SK-N-MC (cell line): ENCODE measurements at regions not wholly inside any gene's neighbourhood (a gene's known extent, or its start where the extent isn't known, plus 50 kb on each side); places are given as distances from the start of the nearest gene placed in this dataset.
"Not testable (repeated sequence)": the region's sequence is repeated elsewhere in the genome, so short reads cannot be mapped to it uniquely, and the experiment has no call there.

Experiments used
- DNase-seq: peaks from one replicate; pipeline ENCODE4 v3.0.0-alpha.2; 2011; ENCODE audit warnings: low read depth, low spot score
- H3K27ac ChIP-seq: fragments of 200-600 bp; sonication (generic); 2 replicates; pipeline ENCODE4 v1.5.1; 2016; ENCODE audit warnings: mixed run types
- H3K36me3 ChIP-seq: fragments of 200-600 bp; sonication (generic); 2 replicates; pipeline ENCODE4 v1.6.1; 2017; ENCODE audit warnings: antibody characterized with exemption, low read length, mixed read lengths; ENCODE audit not compliant: insufficient read depth
- H3K4me3 ChIP-seq: fragments of 200-600 bp; sonication (generic); 2 replicates; pipeline ENCODE4 v1.5.1; 2016
- H3K9ac ChIP-seq: fragments of 200-600 bp; sonication (generic); 2 replicates; pipeline ENCODE4 v1.8.0; 2017; ENCODE audit warnings: mixed run types, mixed read lengths; ENCODE audit not compliant: insufficient read length
- H3K9me3 ChIP-seq: fragments of 200-600 bp; sonication (generic); 2 replicates; pipeline ENCODE4 v1.6.1; 2017; ENCODE audit warnings: low read depth, mild to moderate bottlenecking, antibody characterized with exemption, low read length, moderate library complexity, mixed read lengths
- EZH2 ChIP-seq: fragments of 200-600 bp; sonication (generic); IDR thresholded peaks from one replicate; pipeline ENCODE4 v1.6.1; 2017; ENCODE audit warnings: antibody characterized with exemption
- FOXP2 ChIP-seq: optimal IDR thresholded peaks from 2 replicates; pipeline ENCODE3; 2011; ENCODE audit warnings: mild to moderate bottlenecking, moderate library complexity; ENCODE audit not compliant: insufficient read depth; ENCODE audit errors: extremely low read length, control extremely low read depth
- POLR2AphosphoS5 ChIP-seq: IDR thresholded peaks from 2 replicates; pipeline ENCODE4 v1.6.1; 2012; ENCODE audit warnings: mild to moderate bottlenecking, low read depth, low read length, borderline replicate concordance

DNA sequence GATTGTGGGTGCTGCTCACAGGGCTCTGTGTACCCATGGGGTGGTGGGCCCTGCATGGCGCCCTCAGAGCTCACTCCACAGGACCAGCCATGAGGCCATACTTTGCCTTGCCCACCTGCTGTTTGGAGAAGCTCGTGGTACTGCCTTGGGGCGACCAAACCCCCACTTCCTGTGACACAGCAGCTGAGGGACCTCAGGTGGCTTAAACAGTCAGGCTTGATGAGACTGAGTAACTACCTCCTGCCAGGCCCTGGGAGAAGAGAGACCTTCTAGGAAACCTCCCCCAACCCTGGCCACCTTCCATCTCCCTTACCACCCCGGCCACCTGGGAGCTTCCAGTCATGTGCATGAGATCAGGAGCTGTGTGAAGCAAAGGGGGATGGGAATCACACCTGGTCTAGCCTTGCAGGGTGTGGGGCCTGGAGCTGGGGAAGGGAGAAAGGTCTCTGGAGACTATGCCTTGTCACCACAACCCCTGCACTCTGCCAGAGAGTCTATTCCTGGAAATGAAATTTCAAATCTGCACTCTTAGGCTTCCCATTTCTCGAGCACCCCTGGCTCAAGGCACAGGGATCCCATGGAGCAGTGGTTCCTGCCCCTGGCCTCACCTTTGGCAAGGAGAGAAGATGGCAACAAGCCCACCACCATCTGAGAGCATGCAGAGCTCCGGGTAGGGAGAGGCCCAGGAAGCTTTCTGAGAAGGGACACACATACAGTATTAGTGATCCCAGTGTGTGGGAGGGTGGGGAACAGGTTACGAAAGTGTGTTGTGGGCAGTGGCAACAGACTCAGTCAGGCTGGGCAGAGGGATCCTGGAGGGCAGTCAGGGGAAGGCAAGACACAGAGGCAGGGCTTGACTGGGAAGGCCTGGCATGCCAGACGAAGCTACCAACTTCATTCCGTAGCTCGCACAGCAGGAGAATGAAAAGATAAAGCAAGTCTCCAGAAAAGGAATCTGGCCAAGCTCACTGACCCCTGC, 125.0 kb downstream of the URI1 start:
- TF ChIP-seq EZH2 = no peak
- no peak for TF ChIP-seq POLR2AphosphoS5
- no peak for TF ChIP-seq FOXP2
- Histone ChIP-seq H3K9ac (no peak overlapping the region), H3K36me3 (no peaks in the 10 kb centered on the region), H3K4me3 (no peak overlapping the region), H3K9me3 (no peaks in the 10 kb centered on the region), H3K27ac (no peak overlapping the region)
- DNase-seq = no peak

DNA sequence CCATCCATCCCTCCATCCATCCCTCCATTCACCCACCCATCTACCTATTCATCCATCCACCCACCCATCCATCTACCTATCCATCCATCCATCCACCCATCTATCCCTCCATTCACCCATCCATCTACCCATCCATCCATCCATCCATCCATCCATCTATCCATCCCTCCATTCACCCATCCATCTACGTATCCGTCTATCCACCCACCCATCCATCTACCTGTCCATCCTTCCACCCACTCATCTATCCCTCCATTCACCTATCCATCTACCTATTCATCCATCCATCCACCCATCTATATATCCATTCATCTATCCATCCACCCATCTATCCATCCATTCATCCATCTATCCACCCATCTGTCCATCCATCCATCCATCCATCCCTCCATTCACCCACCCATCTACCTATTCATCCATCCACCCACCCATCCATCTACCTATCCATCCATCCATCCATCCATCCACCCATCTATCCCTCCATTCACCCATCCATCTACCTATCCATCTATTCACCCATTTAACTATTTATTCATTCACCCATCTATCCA, 126.0 kb downstream of the URI1 start:
- DNase-seq, H3K4me3 ChIP-seq, H3K9ac ChIP-seq: not testable (repeated sequence)

DNA sequence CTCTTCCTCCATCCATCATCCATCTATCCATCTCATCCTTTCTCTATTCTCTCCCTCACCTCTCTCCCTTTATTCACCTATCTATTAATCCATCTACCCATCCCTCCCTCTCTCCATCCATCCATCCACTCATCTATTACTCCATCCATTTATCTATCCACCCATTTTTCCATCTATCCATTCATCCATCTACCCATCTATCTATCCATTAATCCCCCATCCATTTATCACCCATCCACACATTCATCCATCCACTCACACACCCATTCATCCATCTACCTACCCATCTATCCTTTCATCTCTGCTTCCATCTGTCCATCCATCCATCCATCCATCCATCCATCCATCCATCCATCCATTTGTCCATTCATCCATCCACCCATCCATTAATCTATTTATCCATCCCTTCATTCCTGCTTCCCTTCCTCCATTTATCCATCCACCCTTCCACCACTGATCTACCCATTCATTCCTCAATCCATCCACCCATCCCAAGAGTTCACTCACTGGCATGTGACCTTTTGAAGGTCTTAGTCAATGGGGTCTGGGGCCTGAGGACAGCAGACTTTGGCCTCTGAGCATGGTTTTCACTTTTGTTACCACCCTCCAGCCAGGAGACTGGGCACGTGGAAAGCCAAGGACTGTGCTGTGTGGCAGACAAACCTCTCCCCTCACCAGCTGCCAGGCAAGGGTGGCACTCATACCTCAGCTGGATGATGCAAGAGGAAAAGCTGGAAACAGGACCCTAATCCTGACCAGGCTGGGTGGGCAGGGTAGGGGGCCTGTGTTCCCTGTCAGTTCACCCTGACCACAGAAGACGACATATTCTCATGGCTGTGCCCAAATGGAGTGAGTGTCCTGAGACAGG, 126.7 kb downstream of the URI1 start:
- TF ChIP-seq POLR2AphosphoS5 (no peak), FOXP2 (no peak), EZH2 (no peak)
- no peak for DNase-seq
- no peak overlapping the region for H3K4me3 ChIP-seq
- H3K27ac ChIP-seq = no peak overlapping the region
- no peaks in the 10 kb centered on the region for H3K9me3 ChIP-seq
- no peaks in the 10 kb centered on the region for H3K36me3 ChIP-seq
- no peak overlapping the region for H3K9ac ChIP-seq

More for the DNA sequence above, 126.0 kb downstream of the URI1 start:
- H3K9me3 ChIP-seq, H3K36me3 ChIP-seq, H3K27ac ChIP-seq: not testable (repeated sequence)

DNA sequence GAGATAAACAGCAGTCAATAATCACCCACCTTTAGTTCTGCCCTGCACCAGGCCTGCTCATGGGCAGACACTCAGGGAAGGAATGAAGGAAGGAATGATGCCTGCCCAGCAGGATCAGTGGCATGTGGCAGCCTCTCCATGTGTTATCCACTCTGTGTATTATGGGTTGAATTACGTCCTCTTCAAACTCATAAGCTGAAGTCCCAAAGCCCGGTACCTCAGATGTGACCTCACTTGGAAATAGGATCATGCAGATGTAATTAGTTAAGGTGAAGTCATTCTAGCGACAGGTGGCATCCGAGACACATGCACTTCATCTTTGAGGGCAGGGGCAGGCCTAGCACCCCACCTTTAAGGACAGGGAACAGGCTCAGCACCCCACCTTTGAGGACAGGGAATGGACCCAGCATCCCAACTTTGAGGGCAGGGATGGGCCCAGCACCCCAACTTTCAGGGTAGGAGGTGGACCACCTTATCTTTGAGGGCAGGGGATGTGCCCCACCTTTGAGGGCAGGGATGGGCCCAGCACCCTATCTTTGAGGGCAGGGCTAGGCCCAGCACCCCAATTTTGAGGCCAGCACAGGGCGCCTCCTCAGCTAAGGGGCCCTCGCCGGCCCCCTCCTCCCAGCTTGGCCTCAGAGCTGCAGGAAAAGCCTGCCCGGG, 127.6 kb downstream of the URI1 start:
- Histone ChIP-seq H3K4me3 (no peak overlapping the region), H3K36me3 (no peaks in the 10 kb centered on the region), H3K9me3 (no peaks in the 10 kb centered on the region), H3K27ac (no peak overlapping the region), H3K9ac (no peak overlapping the region)
- no peak for TF ChIP-seq POLR2AphosphoS5
- no peak for TF ChIP-seq FOXP2
- TF ChIP-seq EZH2 = no peak
- no peak for DNase-seq

DNA sequence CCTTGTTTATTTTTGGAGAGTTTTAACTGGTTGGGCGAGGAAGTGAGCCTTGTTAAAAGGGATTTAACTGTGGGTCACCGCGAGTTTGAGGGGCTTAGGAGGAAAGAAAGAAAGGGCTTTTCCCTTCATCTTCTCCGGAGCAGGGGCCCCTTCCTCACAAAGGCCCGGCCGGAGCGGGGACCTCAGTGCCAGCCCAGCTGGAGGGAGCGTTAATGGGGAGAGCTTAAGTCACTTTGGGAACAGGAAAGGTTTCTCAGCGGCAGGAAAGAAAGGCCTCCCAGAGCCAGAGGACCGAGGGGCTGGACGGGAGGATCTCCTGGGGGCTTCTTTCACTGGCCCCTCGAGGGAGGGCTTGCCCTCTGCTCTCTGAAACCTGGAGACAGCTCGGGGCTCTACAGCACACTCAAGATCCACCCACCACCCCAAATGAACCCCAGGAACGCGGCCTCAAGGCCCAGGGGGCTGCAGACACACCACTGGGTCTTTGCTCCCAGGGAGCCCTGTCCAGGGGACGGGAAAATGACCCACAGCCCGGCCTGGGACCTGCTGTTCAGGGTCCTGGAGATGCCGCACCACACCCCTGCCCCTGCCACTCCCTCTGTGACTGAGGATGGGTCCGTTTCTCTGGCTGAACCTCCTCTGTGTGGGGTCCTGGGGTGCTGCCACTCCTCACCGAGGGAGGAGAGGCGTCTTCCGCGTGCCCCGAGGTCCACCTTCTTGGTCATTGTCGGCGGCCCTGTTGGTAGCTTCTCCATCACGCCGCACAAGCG, 128.3 kb downstream of the URI1 start:
- Histone ChIP-seq H3K9me3 (no peaks in the 10 kb centered on the region), H3K9ac (no peak overlapping the region), H3K4me3 (no peak overlapping the region), H3K27ac (no peak overlapping the region), H3K36me3 (no peaks in the 10 kb centered on the region)
- no peak for TF ChIP-seq FOXP2
- TF ChIP-seq POLR2AphosphoS5 = no peak
- TF ChIP-seq EZH2 = no peak
- DNase-seq = no peak

DNA sequence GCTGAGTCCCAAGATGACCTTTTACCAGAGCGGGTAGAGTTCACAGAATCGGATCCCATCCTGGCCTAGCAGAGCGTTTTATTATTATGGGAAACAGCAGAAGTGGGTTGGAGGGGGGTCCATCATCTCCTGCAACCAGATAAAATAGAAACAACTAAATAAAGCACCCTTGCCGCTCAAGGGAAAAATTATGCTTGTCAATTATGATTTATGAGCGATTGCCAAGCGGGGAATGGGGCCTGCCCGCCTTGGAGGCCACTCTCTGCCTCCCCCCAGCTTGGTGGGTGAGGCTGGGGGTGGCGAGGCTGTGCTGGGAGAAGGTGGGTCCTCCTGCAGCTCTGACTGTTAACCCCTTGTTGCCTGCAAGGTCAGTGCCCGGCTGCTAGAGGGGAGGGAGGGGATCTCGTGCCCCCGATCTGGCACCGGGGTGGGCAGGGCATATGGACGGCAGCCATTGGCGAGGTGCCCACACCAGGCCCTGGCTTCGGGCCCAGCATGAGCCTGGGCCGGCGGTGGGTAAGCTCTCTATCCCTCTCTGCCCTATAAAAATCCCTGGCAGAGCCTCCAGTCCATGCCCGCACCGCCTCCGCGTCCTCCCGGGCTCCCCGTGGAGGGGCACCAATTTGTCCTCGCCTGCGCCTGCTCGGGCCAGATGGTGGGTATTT, 129.1 kb downstream of the URI1 start:
- DNase-seq = no peak
- no peaks in the 10 kb centered on the region for H3K36me3 ChIP-seq
- H3K9ac ChIP-seq = no peak overlapping the region
- H3K9me3 ChIP-seq = no peaks in the 10 kb centered on the region
- H3K27ac ChIP-seq = no peak overlapping the region
- H3K4me3 ChIP-seq = no peak overlapping the region
- TF ChIP-seq EZH2 (no peak), POLR2AphosphoS5 (no peak), FOXP2 (no peak)

DNA sequence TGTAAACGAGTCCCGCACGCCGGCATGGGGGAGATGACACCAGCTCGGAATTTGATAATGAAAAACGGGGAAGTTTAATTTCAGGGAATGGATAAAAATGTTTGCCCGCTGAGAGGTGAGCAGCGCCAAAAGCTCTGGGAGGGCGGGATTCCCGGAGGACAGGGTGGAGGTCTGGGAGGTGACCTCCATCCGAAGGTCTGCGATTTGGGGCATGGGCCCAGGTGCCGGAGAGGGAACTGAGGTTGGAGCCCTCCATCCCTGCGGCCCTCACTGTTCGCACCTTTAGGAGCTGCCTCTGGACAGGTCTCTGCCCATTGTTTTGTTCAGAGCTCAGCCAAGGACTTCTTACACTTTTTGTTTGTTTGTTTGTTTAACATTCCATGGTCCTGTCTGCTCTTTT, 129.8 kb downstream of the URI1 start:
- no peak overlapping the region for H3K27ac ChIP-seq
- H3K9me3 ChIP-seq = no peaks in the 10 kb centered on the region
- TF ChIP-seq POLR2AphosphoS5 (no peak), FOXP2 (no peak), EZH2 (no peak)
- no peak overlapping the region for H3K4me3 ChIP-seq
- H3K36me3 ChIP-seq = no peaks in the 10 kb centered on the region
- DNase-seq = no peak
- no peak overlapping the region for H3K9ac ChIP-seq
